Neural progenitor cell (in vitro differentiated cells): ENCODE measurements at regions not wholly inside any gene's neighbourhood (a gene's known extent, or its start where the extent isn't known, plus 50 kb on each side); places are given as distances from the start of the nearest gene placed in this dataset.

Experiments
- CTCF ChIP-seq: fragments of 200-600 bp; sonication (generic); IDR thresholded peaks from 2 replicates; pipeline ENCODE4 v1.5.1; 2017; ENCODE audit warnings: antibody characterized with exemption, mild to moderate bottlenecking
- EZH2 ChIP-seq: fragments of 200-600 bp; sonication (generic); IDR thresholded peaks from 2 replicates; pipeline ENCODE4 v1.6.1; 2017; ENCODE audit warnings: antibody characterized with exemption, mild to moderate bottlenecking, moderate library complexity
- EZH2phosphoT487 ChIP-seq: fragments of 200-600 bp; sonication (generic); IDR thresholded peaks from 2 replicates; pipeline ENCODE4 v1.6.1; 2017; ENCODE audit warnings: antibody characterized with exemption

- TF ChIP-seq EZH2 (no peak), CTCF (peak; percentile 91), EZH2phosphoT487 (no peak)
Measured at GRCh38 chr5:71782771-71783770, 64.0 kb downstream of the CARTPT start.
